Kidney epithelial cell (primary cell): ENCODE measurements at regions not wholly inside any gene's neighbourhood (a gene's known extent, or its start where the extent isn't known, plus 50 kb on each side); places are given as distances from the start of the nearest gene placed in this dataset.

Experiments
- DNase-seq: peaks from one replicate; pipeline ENCODE4 v3.0.0-alpha.2; 2010; ENCODE audit warnings: low read depth
- H3K27me3 ChIP-seq: 2 replicates; pipeline ENCODE4 v1.6.0; 2011; ENCODE audit warnings: low read length; ENCODE audit not compliant: control insufficient read depth, insufficient read depth
- H3K36me3 ChIP-seq: 2 replicates; pipeline ENCODE4 v1.5.1; 2011; ENCODE audit warnings: low read length; ENCODE audit not compliant: control insufficient read depth, insufficient read depth
- H3K4me3 ChIP-seq: 2 replicates; pipeline ENCODE4 v1.5.1; 2011; ENCODE audit warnings: low read depth, mild to moderate bottlenecking, control low read depth, low read length
- CTCF ChIP-seq: IDR thresholded peaks from 2 replicates; pipeline ENCODE4 v1.5.1; 2011; ENCODE audit warnings: mild to moderate bottlenecking, moderate library complexity, low read length, control low read depth, inconsistent platforms; ENCODE audit not compliant: insufficient read depth, poor library complexity, severe bottlenecking

GRCh38 chr10:118101501-118101900, 54.8 kb upstream of the RAB11FIP2 start:
- no peak for TF ChIP-seq CTCF
- Histone ChIP-seq H3K27me3 (no peaks in the 10 kb centered on the region), H3K36me3 (no peaks in the 10 kb centered on the region), H3K4me3 (no peak overlapping the region)
- no peak for DNase-seq
